Cardiac muscle cell (in vitro differentiated cells and primary cell): ENCODE measurements at regions not wholly inside any gene's neighbourhood (a gene's known extent, or its start where the extent isn't known, plus 50 kb on each side); places are given as distances from the start of the nearest gene placed in this dataset.

Source experiments
- DNase-seq, 2 donors: peaks; one replicate each; pipeline versions ENCODE4 v3.0.0 to v3.0.0-alpha.2; 2010 to 2017; ENCODE audit warnings: low read depth in 1 of 2, low spot score in 1 of 2
- H3K27ac ChIP-seq: fragments of 200-600 bp; sonication (generic); 2 replicates; pipeline ENCODE4 v1.5.1; 2016
- H3K27me3 ChIP-seq: fragments of 200-600 bp; sonication (generic); 2 replicates; pipeline ENCODE4 v1.6.0; 2016; ENCODE audit warnings: control low read depth
- H3K36me3 ChIP-seq: fragments of 200-600 bp; sonication (generic); 2 replicates; pipeline ENCODE4 v1.5.1; 2016; ENCODE audit warnings: control low read depth
- H3K4me1 ChIP-seq: fragments of 200-600 bp; sonication (generic); 2 replicates; pipeline ENCODE4 v1.8.1; 2017; ENCODE audit warnings: low read depth, mild to moderate bottlenecking, mixed run types
- H3K4me3 ChIP-seq: fragments of 200-600 bp; sonication (generic); 2 replicates; pipeline ENCODE4 v1.5.1; 2016; ENCODE audit warnings: mild to moderate bottlenecking
- H3K9me3 ChIP-seq: fragments of 200-600 bp; sonication (generic); 2 replicates; pipeline ENCODE4 v1.5.1; 2017; ENCODE audit warnings: low read depth, mild to moderate bottlenecking, control low read depth
- TF ChIP-seq, protein P1 (sequence below): IDR thresholded peaks from 2 replicates; pipeline ENCODE4 v1.5.1; 2012; ENCODE audit warnings: low read depth, mild to moderate bottlenecking, low read length

DNA sequence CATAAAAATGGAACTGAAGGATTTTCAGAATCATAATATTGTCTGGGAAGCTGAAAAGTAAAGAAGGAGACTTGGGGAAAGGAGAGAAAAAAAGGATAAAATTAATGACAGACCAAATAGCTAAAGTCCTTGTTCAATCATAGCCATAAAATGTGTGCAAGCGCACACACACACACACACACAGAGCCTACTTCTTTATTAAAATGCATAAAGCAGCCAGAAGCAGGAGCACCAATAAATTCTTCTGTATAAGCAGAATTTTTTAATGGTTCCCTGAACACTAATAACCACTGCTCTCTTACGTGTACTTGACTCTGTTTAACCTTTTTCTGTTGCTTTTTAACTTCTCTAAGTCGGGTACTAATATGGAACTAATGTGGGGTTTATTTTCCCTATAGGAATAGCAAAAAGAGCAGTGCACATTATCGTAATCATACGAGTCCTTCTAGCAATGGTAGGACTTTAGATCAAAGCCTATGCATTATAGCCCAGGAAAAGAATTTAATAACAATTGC, 131.0 kb upstream of the PSMD7 start:
- Histone ChIP-seq H3K9me3 (no peaks in the 10 kb centered on the region), H3K4me3 (no peak overlapping the region), H3K27ac (no peak overlapping the region), H3K4me1 (no peaks in the 10 kb centered on the region), H3K27me3 (no peaks in the 10 kb centered on the region), H3K36me3 (no peaks in the 10 kb centered on the region)
- TF ChIP-seq, protein P1, sequence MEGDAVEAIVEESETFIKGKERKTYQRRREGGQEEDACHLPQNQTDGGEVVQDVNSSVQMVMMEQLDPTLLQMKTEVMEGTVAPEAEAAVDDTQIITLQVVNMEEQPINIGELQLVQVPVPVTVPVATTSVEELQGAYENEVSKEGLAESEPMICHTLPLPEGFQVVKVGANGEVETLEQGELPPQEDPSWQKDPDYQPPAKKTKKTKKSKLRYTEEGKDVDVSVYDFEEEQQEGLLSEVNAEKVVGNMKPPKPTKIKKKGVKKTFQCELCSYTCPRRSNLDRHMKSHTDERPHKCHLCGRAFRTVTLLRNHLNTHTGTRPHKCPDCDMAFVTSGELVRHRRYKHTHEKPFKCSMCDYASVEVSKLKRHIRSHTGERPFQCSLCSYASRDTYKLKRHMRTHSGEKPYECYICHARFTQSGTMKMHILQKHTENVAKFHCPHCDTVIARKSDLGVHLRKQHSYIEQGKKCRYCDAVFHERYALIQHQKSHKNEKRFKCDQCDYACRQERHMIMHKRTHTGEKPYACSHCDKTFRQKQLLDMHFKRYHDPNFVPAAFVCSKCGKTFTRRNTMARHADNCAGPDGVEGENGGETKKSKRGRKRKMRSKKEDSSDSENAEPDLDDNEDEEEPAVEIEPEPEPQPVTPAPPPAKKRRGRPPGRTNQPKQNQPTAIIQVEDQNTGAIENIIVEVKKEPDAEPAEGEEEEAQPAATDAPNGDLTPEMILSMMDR: no peak
- DNase-seq: no peak

DNA sequence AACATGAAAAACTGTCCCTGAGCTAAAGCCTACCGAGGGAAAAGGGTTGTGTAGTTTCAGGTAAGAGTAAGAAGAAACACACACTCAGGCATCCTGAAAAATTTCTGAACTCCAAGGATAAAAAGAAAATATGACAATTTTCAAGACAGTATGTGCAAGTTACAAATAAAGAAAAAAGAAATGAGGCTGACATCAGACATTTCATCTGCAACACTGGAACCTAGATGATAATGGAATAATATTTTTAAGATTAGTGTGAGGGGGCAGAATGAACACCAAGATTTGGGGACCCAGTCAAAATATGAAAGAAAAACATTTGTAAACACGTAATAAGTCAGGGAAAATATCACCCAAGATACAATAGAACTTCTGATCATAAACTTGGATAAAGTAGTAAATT, 135.9 kb upstream of the PSMD7 start:
- no peaks in the 10 kb centered on the region for H3K4me1 ChIP-seq
- TF ChIP-seq, protein P1: no peak
- no peak for DNase-seq

DNA sequence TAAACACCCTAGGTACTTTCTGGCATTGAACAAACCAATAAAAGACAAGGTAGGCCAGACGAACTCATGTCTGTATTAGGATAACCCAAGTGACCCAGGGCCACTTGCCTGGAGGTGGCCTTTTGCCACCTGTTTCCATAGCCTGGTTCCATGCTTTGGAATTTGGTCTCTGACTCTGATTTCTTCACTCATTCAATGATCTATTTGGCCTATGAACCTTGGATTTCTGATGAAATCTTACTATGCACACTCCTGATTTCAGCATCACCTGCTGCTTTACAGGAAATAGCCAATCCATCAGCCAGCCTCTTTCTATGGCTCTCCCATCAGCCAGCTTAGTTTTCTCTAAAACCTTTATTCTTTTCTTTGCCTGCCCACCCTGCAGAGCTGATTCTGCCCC, 142.8 kb upstream of the PSMD7 start:
- TF ChIP-seq, protein P1: no peak
- no peak for DNase-seq
- H3K4me1 ChIP-seq: no peaks in the 10 kb centered on the region
- no peak overlapping the region for H3K4me3 ChIP-seq
- H3K36me3 ChIP-seq: no peaks in the 10 kb centered on the region
- H3K27me3 ChIP-seq: no peaks in the 10 kb centered on the region
- no peaks in the 10 kb centered on the region for H3K9me3 ChIP-seq
- H3K27ac ChIP-seq: no peak overlapping the region

More for the DNA sequence above, 135.9 kb upstream of the PSMD7 start:
- H3K36me3 ChIP-seq: no peaks in the 10 kb centered on the region
- no peaks in the 10 kb centered on the region for H3K27me3 ChIP-seq
- H3K9me3 ChIP-seq: no peaks in the 10 kb centered on the region
- H3K27ac ChIP-seq: no peak overlapping the region
- no peak overlapping the region for H3K4me3 ChIP-seq

DNA sequence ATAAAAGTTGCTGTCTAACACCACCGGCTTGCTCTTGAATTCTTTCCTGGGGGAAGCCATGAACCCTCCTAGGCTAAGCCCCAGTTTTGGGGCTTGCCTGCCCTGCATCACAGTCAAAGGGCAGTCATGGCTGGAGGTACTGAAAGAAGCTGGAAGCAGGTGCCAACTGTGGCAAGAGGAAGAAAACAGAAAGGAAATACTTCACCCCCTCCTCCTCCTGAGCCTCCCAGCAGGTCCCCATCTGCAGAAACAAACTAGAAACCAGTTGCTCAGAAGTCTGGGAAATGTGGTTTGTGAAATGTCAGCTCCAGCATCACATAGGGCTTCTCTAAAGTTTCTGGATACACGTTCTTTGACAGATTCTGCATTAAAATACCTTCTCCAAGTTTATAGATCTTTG, 150.0 kb upstream of the PSMD7 start:
- Histone ChIP-seq H3K4me3 (no peak overlapping the region), H3K9me3 (no peaks in the 10 kb centered on the region), H3K27ac (no peak overlapping the region), H3K27me3 (no peaks in the 10 kb centered on the region), H3K36me3 (no peaks in the 10 kb centered on the region), H3K4me1 (no peaks in the 10 kb centered on the region)
- no peak for DNase-seq
- TF ChIP-seq, protein P1: no peak

DNA sequence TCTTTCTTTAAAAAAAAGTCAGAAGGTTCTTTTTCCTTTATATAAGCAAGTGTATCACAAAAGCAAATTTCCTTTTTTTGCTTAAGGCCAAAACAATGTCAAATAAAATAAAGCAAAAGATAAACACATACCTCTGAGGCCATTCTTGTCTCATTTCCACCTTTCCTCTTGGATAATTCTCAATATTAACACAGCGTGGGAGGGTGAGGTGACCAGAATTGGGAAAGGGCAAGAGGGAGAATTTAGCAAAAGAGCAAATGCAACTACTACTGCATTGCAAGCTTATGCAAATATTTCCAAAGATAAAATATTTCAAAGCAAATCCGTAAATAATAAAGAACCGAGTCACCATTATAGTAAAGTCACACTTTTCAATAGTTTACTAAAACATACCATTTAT, 153.4 kb upstream of the PSMD7 start:
- Histone ChIP-seq H3K27me3 (no peaks in the 10 kb centered on the region), H3K4me3 (no peak overlapping the region), H3K9me3 (no peaks in the 10 kb centered on the region), H3K4me1 (no peaks in the 10 kb centered on the region), H3K27ac (no peak overlapping the region), H3K36me3 (no peaks in the 10 kb centered on the region)
- TF ChIP-seq, protein P1: no peak
- DNase-seq: no peak

DNA sequence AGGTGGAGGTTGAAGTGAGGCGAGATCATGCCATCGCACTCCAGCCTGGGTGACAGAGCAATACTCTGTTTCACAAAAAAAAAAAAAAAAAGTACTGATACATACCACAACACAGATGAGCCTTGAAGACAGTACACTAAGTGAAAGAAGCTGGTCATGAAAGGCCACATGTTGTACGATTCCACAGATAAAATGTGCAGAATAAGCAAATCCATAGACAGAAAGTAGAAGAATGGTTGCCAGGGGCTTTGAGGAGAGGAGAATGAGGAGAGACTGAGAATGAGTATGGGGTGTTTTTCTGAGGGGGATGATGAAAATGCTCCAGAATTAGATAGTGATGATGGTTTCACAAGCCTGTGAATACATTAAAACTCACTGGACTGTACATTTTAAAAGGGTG, 155.6 kb upstream of the PSMD7 start:
- Histone ChIP-seq H3K9me3 (no peaks in the 10 kb centered on the region), H3K4me1 (no peaks in the 10 kb centered on the region), H3K27ac (no peak overlapping the region), H3K4me3 (no peak overlapping the region), H3K27me3 (no peaks in the 10 kb centered on the region), H3K36me3 (no peaks in the 10 kb centered on the region)
- no peak for DNase-seq
- TF ChIP-seq, protein P1: no peak
